GM21526 (cell line): ENCODE measurements at regions not wholly inside any gene's neighbourhood (a gene's known extent, or its start where the extent isn't known, plus 50 kb on each side); places are given as distances from the start of the nearest gene placed in this dataset.

Source experiments
- ATAC-seq: cut with Tn5 transposase; IDR thresholded peaks from one replicate; pipeline ENCODE4 v1.9.1; 2021; ENCODE audit warnings: moderate library complexity; ENCODE audit not compliant: unreplicated experiment, low FRiP score

DNA sequence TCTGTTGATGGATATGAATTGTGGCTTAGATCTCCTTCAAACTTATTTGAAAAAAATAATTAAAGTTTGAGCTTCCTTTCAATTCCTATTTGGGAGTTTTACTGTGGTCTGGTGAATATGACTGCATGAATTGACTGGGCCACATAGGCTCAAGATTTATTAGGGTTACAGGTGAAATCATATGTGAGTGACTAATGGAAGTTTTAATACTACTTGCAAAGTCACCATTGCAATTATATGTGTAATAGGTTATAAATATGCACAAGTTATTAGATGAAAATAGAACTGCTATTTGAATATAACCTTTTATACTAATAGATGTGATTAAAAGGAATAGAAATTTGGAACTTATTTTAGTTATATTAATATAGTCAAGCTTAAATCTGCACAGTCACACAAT, 712.1 kb upstream of the MMS22L start:
- ATAC-seq = no peak

DNA sequence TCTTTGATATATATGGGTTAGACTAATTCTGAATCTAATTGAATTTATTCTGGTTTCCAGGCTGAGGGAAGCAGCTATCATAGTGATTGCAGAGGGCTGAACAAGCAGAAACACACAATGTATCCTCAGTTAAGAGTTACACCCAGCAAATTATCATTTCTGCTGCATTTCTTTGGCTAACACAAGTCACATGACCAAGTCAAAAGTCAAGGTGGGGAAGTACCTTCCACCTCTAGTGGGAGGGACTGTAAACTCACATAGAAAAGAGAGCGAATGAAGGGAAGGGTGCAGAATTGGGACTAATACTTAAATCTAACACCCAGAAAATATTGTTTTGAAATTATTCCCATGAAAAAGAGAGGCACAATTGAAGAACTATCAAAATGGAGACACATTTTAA, 719.7 kb upstream of the MMS22L start:
- ATAC-seq = no peak

DNA sequence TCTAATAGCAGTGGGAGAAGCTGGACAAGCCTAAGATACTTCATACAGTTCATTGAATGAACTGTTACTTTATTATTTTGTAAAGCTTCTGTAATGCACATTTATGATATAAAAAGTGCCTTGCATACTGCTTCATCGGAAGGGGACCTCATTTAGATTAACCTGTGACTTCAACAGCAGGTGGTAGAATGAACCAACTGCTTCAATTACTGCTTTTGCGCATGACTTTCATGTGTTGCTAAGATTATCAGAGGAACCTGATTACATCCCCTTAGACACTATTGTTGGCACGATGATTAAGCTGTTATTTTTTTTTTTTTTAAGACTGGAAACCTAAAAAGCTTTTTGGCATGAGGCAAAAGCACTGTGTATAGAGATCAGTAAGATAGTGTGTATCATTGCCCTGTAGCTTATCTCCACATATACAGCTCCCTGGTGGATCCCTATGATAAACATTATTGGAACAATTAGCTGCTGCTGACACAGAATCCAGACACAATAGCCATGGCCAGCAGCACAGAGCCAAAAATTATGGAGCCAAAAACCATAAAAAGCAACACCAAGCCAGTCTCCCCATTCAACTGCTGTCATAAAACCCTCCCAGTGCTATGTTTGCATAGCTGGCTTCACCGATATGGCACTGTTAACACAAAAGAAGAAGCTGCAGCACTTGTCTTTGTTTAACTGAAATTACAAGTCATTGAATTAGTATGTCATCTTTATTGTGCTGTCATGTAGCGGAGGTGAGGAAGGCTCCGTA, 731.6 kb upstream of the MMS22L start:
- no peak for ATAC-seq

DNA sequence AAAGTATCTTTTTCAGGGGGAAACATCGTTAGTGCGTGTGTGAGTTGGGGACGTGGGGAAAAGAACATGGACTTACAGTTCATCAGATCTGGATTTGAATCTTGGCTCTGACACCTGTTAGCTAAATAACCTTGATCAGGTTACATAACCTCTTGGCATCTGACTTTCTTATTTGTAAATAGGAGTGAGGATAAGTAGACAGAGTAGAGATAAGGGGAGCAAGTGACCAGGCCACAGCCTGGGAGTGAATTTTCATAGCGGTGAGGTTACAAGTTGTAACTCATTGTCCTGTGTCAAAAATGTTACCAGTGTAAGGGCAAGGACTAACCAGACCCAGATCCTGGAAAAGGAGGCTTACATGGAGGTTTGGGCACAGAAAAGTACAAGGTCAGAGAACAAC, 733.5 kb upstream of the MMS22L start:
- ATAC-seq = no peak

DNA sequence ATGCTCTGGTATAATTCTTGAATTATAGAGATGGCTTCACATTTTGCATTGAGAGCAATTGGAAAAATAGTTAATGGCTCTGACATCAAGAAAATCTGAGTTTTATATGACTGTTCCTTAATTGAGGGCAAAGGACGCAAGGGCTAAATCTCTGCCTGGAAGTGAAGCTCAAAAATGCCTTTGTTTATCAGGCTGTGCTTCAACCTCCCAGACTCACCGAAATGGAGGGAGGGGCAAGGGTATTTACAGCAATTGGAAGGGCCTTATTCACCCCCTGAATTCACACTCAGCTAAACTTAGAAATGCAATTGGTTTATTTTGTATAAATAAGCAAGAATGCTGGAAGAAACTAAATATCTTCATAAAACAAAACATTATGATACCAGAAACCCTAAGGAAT, 737.2 kb upstream of the MMS22L start:
- ATAC-seq = no peak

DNA sequence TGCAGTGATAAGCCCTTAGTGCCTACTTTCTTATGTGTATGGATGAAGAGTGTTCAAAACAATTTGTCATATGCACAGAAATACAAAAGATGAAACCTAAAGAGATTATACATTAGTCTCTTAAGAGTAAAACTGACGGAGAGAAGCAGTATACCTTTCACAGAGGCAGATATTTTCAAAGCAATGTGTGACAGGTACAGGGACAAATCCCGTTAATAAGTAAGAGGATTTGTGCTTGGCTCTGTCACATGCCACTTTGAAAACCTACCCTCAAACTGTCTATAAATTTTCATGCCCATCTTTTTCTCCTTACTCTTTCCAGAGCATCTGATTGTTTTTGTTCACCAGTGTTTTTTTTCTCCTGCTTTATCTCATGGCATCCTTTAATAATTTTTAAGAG, 741.3 kb upstream of the MMS22L start:
- no peak for ATAC-seq

DNA sequence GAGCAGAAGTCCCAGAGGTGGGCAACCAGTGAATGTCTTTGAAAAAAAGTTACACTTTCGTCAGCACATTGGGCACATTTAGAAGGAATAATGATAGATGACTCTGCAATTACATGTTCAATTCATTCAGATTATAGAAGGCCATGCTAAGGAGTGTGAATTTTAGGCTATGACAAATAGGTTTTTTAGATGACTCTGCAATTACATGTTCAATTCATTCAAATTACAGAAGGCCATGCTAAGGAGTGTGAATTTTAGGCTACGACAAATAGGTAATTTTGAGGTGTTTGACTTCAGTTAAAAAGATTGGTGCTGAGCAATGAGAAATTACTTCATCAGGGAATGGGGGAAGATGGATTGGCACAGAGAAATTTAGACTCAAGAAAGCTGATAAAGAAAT, 744.9 kb upstream of the MMS22L start:
- no peak for ATAC-seq

DNA sequence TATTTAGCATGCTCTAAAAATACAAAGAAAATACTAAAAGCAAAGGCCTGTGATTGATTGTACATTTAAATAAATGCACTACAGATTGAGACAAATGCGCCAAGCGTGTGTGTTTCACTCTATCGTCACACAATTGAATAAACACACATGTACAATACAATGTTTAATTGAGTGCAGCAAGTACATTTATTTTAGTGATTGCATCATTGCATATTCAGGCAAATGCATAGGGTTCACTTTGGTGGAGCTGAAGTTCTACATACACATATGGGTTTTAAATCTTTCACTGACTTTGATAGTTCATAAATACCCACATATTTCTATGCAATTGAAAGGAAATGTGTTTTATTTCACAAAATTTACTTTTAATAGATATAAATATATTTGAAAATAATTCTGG, 750.6 kb upstream of the MMS22L start:
- ATAC-seq = no peak

DNA sequence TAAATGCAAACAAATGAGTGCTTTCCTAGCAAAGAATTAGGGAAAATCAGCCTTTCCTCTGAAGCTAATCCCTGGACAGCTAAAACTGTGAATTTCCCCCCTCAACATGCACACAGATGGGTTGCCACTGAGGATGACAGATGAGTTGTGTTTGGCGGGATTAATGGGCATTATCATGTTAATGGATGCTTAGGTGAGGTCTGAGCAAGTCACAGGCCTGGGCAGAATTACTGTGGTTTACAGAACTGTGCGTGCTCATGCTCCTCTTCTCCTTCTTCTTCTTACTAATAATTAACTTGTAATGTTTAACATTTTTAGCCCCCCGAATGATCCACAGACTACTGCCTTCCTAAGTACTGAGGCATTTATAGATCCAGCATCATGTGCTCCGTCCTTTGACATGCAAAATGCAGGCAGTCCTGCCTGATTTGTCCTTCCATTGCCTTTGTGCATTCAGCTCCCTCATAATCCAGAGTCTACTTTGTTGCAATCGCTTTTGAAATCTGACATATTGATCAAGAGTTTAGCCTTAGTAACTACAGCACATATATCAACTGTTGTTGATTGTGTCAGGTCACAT, 753.4 kb upstream of the MMS22L start:
- ATAC-seq = no peak

DNA sequence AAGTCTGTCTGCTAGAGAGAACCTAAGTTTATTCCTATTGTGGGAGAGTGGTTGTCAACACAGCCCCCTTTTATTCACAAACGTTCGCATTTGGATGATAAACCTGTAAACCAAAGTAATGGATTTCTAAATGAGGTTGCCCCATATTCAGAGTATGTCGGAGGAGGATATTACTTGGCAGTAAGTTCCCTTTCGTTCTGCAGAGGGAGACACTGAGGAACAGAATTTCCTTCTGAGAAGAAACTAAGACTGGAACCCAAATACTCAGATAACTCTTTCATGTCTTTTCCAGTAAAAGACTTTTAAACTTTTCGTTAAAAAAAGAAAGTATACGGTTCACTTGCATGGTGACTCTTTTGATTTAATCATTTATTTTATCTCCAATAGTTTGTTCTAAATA, 754.6 kb upstream of the MMS22L start:
- no peak for ATAC-seq

DNA sequence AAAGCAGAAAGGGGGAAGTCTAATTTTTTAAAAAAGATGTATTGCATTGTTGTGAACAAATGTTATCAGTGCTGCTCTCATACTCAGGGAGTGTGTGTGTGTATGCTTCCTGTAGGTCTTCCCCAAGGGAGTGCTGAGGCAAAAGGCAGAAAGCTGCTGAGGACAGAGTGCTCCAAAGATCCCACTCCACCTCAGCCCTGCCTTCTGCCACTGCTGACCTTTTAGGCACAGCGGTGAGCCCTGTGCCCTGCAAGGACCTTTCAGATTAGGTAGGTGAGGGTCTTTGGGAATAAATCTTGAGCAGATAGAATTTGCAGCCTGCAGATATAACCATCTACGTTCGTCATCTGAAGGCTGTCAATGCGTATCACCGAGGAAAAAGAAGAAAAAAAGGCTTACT, 756.4 kb upstream of the MMS22L start:
- no peak for ATAC-seq

DNA sequence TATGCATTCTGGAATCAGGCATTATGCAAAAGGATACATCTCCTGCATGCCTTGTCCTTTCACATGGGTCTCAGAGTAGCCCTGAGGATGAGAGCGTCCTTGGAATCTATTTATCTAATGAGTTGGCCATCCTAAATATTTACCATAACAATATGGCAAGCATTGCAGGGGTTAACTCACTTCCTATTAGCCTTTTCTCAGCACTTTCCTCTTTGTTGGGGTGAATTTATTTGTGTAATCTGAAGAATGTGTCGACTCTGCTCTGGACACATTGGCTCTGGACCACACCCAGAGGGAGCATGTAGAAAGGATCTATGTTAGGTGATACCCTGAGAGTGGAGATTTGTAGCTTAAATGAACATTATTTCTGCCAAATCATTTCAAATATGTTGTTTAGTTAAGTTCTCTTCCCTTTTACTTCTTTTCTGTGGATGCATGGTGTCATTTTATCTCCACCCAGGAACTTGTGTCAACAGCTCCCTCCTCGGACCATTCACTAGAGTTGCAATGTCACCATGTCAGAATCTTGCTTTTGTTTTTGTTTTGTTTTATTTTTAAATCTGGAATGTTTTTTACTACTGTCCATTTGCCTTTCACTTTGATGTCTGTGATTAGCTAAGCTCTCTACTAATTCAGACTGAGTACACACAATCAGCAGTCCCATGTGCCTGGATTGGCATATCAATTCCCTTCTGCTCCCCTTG, 757.0 kb upstream of the MMS22L start:
- ATAC-seq = no peak

DNA sequence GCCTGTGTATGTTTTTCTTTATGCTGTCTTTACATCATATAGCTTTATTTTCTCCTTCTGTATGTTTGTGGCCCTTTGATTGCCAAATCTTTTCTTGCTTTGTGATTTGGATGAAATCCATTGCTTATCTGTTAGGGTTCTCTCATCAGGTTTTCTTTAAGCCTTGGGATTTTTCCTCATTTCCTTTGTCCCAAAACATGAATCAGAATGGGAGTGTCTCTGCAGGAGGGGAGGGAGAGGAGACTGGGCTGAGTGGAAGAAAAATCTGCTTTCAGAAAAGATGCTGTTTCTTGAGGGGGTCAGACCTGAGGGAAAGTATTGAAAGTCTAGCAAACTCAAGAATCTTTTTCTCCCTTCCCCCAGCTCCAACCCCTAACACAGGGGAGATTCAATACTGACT, 758.0 kb upstream of the MMS22L start:
- ATAC-seq = no peak

DNA sequence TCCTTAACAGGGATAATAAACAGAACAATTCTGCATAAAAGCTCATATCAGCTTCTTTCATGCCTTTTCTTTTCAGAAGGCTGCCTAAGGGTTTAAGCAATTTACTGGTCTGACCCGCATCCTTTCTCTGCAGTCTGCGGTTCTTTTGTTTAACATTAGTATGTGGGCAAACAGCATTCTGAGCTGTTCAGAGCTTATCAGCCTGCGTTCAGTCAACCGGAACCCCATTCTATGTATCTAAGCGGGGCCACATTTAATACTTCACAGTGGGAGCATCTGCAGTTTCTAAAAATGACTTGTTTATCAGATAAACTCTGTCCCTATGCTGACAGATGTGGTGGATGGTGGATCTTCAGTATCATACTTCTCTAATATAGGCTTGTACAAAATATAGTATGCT, 758.9 kb upstream of the MMS22L start:
- ATAC-seq = no peak

DNA sequence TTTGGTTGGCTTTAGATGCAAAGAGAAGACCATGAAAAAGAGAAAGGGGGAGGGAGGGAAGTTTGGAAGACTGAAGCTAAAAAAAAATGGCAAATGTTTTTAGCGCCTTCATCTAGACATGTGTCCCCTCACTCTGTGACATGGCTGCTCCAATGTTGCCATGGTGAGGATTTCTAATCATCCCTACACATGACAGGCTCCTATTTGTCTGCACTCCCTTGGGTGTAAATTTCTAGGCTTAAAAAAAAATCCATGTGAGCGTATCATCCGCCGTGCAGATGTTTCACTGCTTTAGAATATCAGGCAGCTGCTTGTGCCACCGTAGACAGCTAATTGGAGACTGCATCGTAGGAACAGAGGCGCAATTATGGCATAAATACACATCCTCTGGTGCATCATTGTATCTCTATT, 761.1 kb upstream of the MMS22L start:
- ATAC-seq = no peak

DNA sequence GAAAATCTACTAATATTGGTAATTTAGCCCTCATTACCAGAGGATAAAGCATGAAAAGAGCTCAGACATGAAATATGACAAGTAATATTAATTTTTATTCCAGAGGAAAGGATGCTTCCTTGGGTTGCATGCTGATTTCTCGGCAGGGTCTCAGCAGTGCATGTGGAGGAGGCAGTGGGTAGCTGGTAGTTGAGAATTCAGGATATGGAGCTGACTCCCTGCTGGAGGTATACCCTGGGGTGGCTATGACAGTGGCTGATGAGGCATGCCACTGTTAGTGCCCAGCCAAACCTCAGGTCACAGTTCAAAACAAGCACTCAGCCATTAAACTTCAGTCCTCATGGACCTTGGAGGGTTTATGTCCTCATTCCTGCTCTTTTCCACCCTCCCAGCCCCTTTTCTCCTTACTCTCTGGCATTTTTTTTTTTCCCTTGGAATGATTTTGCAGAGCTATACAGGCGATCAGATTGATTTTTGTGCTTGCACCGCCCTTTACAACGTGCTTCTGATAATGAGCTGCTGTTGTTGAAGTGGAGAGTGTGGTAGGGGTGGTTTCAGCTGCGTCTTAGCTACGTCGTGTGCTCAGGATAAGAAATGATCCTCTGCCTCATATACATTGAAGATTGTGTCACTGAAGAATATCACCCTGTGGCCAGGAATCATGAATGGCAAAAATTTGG, 761.9 kb upstream of the MMS22L start:
- no peak for ATAC-seq

DNA sequence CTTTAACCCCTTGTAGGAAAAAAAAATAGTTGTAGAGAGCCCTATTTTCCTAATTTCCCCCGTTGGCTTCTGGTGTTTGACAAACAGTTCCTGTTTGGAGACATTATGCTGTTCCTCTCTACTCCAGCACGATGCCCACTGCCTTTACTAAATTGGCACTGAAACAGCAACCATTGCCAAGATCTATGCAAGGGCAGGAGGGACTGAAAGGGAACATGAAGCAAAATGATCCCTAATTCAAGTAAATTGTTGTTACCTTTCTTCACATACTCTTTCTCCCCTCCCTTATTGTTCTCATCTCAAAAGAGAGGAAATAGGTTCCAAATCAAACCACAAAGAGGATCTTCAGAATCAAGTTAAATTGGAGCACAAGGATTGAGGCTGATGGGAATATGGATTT, 764.1 kb upstream of the MMS22L start:
- no peak for ATAC-seq

DNA sequence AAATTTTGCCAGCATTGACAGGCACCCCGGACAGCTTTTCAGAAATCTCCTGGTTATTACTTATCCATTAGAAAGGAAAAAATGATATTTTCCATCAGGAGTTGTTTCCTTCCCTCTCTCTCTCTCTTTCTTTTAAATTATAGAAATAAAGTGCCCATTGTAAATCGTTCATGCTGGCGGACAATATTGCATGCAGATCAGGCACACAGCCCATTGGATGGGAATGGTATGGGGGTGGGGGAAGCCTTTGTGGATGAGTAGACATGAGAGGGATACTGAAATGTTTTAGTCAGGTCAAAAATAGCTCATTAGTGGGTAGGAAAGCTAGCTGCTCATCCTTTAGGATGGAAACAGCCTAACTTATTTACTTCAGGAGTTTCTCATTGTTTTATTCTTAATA, 764.9 kb upstream of the MMS22L start:
- ATAC-seq = no peak

DNA sequence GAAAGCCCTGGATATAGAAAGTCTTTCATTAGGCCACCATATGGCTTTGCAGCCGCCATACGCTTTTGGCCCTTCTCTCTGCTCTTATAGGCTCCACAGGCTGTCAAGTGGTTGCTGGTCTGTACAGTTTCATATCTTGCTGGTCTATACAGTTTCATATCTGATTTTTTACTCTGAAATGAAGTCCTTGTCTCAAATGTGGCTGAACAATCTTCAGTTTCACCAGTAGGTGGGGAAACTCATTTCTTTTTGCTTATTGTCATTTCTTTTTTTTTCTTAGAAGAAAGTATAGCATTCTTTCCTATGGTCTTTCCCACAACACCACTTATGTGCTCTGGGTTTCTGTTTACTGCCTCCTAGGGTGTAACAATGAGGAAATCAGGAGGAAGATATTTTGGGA, 771.4 kb upstream of the MMS22L start:
- no peak for ATAC-seq

DNA sequence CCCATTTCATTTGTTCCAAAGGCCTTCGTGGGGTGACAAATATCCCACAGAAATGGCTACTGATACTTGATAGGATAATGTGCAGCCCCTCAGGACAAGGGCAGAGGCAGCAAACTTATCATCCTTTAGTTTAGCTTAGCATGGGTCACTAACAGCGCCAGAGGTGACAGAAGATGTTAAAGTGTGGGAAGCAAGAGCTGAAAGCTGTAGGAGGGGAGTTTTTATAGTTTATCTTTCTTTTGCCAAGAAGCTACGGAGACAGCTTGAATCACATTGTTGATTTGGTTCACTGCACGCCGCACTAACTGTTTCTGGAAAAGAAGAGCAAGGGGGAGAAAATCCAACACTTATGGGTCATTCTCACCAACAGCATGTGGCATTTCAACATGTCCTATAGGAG, 773.9 kb upstream of the MMS22L start:
- no peak for ATAC-seq

DNA sequence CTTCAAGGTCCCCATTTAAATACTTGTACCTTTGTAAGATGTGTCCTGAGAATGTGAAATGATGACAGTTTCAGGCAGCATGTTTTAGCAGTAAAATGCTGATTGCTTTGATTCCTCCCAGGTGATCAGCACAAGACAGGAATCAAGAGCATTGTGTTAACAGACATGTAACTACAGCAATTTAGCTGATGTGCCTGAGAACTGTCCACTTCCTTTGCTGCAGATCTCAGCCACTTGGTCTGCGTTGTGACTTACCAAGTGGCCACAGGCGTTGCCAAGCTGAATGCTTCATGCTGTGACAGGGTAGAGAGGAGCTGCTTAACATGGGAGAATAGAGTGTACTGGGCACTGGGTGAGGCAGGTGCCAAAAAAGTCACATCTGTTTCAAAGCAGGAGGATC, 767.0 kb upstream of the POU3F2 start:
- ATAC-seq = no peak
